ENCODE measurements at regions not wholly inside any gene's neighbourhood (a gene's known extent, or its start where the extent isn't known, plus 50 kb on each side); places are given as distances from the start of the nearest gene placed in this dataset.
"Not testable (repeated sequence)": the region's sequence is repeated elsewhere in the genome, so short reads cannot be mapped to it uniquely, and the experiment has no call there.

DNA sequence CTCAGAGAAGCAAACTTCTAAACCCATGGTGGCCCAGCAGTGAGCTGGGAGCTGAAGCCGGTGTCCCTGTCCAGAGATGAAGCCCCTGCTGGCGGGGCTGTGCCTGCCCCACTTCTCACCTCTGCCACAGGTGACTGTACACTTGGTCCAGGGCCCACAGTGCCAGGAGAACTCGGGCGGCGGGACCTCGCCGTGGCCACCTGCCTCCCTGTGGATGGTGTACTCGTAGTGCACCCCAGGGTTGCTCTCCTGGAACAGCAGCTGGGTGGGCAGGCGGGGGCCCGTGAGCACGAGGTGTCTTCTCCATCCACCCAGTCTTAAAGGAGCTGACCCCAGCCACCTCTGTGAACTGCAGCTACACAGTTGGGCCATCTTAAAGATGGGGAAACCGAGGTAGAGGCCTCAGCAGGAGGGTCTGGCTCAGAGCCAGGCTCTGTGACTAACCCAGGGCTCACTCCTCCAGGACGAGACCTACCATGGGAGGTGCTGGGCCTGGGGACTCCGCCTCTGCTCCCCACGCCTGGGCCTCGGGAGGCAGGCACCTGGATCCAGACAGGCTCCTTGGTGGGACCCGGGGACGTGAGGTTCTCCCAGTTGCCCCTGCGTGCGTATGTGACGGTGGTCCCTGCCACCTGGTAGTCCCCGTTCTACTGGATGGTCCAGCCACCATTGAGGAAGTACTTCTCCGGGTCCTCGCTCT is 113.1 kb upstream of the AKAP13 start:
- H3K4me1 Mint-ChIP-seq; H3K27me3 ChIP-seq (ENCODE audit: control insufficient read depth in 2 of 2, insufficient read depth in 2 of 2, low read length in 2 of 2); H3K9ac ChIP-seq (ENCODE audit: insufficient read depth, low read length, poor library complexity, severe bottlenecking); DNase-seq; H3K27me3 Mint-ChIP-seq (ENCODE audit: low read depth in 3 of 3); H3K27ac ChIP-seq (ENCODE audit: low read depth in 1 of 2, low read length in 2 of 2); H3K4me3 Mint-ChIP-seq; H3K9me3 ChIP-seq (replicated peaks in 1 of 2; ENCODE audit: control insufficient read depth in 1 of 2, insufficient read depth in 1 of 2, low read length in 2 of 2); H3K36me3 Mint-ChIP-seq; H3K9me3 Mint-ChIP-seq; H3K4me3 ChIP-seq (replicated peaks in 1 of 3; ENCODE audit: low read depth in 2 of 3, low read length in 3 of 3); H3K79me2 ChIP-seq (ENCODE audit: insufficient read depth, low read length); H3K36me3 ChIP-seq (replicated peaks in 1 of 2; ENCODE audit: control insufficient read depth in 1 of 2, insufficient read depth in 2 of 2, low read length in 2 of 2); H2AFZ ChIP-seq (ENCODE audit: insufficient read depth, low read depth, low read length, poor library complexity, severe bottlenecking); H3K27ac Mint-ChIP-seq; H3K4me2 ChIP-seq (replicated peaks; ENCODE audit: extremely low read depth, low read length, poor library complexity, severe bottlenecking); intact Hi-C loops (cut with micrococcal nuclease); H4K20me1 ChIP-seq (ENCODE audit: insufficient read depth, low read length); H3K4me1 ChIP-seq (ENCODE audit: control insufficient read depth in 1 of 2, insufficient read depth in 2 of 2, low read length in 2 of 2): not testable (repeated sequence)
- WGBS (ENCODE audit: insufficient coverage), result no CpG with 5 or more reads among the region's 24 CpGs

DNA sequence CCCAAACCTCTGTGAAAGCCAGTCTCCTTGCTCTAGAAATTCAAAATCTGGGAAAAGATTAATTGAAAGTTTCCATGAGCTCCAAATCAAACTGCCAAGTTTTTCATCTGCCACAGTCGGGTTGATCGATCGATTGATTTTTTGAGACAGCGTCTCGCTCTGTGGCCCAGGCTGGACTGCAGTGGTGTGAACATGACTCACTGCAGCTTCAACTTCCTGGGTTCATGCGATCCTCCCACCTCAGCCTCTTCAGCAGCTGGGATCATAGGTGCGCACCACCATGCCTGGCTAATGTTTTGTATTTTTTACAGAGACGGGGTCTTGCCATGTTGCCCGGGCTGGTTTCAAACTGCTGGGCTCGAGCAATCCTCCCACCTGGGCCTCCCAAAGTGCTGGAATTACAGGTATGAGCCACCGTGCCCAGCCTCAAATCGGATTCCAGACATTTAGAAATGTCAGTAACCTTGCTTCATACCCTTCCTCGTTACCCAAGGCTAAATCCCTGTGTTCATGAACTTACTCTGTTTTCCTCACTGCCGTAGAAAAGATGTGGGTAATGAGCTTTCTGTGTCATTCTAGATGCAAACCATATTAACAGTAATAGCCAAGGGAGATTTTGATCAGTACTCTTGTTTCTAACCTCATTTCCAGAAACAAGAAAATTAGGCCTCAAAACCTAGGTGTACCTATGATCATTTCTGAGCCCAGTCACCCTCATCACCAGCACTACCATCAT is 105.9 kb upstream of the AKAP13 start:
- no peak overlapping the region for H2AFZ ChIP-seq (ENCODE audit: insufficient read depth, low read depth, low read length, poor library complexity, severe bottlenecking)
- H3K4me2 ChIP-seq (replicated peaks; ENCODE audit: extremely low read depth, low read length, poor library complexity, severe bottlenecking), result no peak overlapping the region
- no peaks in the 10 kb centered on the region for H3K27me3 ChIP-seq (ENCODE audit: control insufficient read depth in 2 of 2, insufficient read depth in 2 of 2, low read length in 2 of 2)
- no peak overlapping the region for H3K4me3 ChIP-seq (replicated peaks in 1 of 3; ENCODE audit: low read depth in 2 of 3, low read length in 3 of 3)
- Mint-ChIP-seq H3K9me3 (no peaks in the 10 kb centered on the region), H3K4me3 (no peak overlapping the region), H3K27me3 (ENCODE audit: low read depth in 3 of 3) (no peaks in the 10 kb centered on the region), H3K27ac (no peak overlapping the region), H3K4me1 (no peaks in the 10 kb centered on the region), H3K36me3 (no peaks in the 10 kb centered on the region)
- H3K9me3 ChIP-seq (replicated peaks in 1 of 2; ENCODE audit: control insufficient read depth in 1 of 2, insufficient read depth in 1 of 2, low read length in 2 of 2), result no peaks in the 10 kb centered on the region
- 88% methylated on average over 12 of the region's 14 CpGs for WGBS (ENCODE audit: insufficient coverage)
- no peaks in the 10 kb centered on the region for H3K79me2 ChIP-seq (ENCODE audit: insufficient read depth, low read length)
- H3K4me1 ChIP-seq (ENCODE audit: control insufficient read depth in 1 of 2, insufficient read depth in 2 of 2, low read length in 2 of 2), result no peaks in the 10 kb centered on the region
- no peaks in the 10 kb centered on the region for H3K36me3 ChIP-seq (replicated peaks in 1 of 2; ENCODE audit: control insufficient read depth in 1 of 2, insufficient read depth in 2 of 2, low read length in 2 of 2)
- intact Hi-C loops (cut with micrococcal nuclease), result no loop called here
- H3K27ac ChIP-seq (ENCODE audit: low read depth in 1 of 2, low read length in 2 of 2), result no peak overlapping the region
- TF ChIP-seq, protein P1, sequence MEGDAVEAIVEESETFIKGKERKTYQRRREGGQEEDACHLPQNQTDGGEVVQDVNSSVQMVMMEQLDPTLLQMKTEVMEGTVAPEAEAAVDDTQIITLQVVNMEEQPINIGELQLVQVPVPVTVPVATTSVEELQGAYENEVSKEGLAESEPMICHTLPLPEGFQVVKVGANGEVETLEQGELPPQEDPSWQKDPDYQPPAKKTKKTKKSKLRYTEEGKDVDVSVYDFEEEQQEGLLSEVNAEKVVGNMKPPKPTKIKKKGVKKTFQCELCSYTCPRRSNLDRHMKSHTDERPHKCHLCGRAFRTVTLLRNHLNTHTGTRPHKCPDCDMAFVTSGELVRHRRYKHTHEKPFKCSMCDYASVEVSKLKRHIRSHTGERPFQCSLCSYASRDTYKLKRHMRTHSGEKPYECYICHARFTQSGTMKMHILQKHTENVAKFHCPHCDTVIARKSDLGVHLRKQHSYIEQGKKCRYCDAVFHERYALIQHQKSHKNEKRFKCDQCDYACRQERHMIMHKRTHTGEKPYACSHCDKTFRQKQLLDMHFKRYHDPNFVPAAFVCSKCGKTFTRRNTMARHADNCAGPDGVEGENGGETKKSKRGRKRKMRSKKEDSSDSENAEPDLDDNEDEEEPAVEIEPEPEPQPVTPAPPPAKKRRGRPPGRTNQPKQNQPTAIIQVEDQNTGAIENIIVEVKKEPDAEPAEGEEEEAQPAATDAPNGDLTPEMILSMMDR (IDR thresholded peaks at IDR 0.05), result no peak
- no peak for DNase-seq
- H4K20me1 ChIP-seq (ENCODE audit: insufficient read depth, low read length), result no peaks in the 10 kb centered on the region
- no peak overlapping the region for H3K9ac ChIP-seq (ENCODE audit: insufficient read depth, low read length, poor library complexity, severe bottlenecking)

Measured in CD14-positive monocyte (primary cell).